ENCODE measurements at regions not wholly inside any gene's neighbourhood (a gene's known extent, or its start where the extent isn't known, plus 50 kb on each side); places are given as distances from the start of the nearest gene placed in this dataset.
"Not testable (repeated sequence)": the region's sequence is repeated elsewhere in the genome, so short reads cannot be mapped to it uniquely, and the experiment has no call there.

GRCh38 chr3:11713171-11713570, 69.5 kb upstream of the VGLL4 start:
- DNase-seq, result no peak

- no peak for DNase-seq
Observed at GRCh38 chr3:11712646-11713045, 68.9 kb upstream of the VGLL4 start.

GRCh38 chr3:11711876-11712275, 68.2 kb upstream of the VGLL4 start:
- DNase-seq, result no peak

GRCh38 chr3:11709782-11710181, 66.1 kb upstream of the VGLL4 start:
- no peak for DNase-seq

- not testable (repeated sequence) for DNase-seq
Observed at GRCh38 chr3:11707084-11707483, 63.4 kb upstream of the VGLL4 start.

GRCh38 chr3:11706604-11707003, 62.9 kb upstream of the VGLL4 start:
- DNase-seq, result no peak

- no peak for DNase-seq
Observed at GRCh38 chr3:11705049-11705448, 61.3 kb upstream of the VGLL4 start.

- no peak for DNase-seq
Observed at GRCh38 chr3:11703146-11703545, 59.4 kb upstream of the VGLL4 start.

GRCh38 chr3:11699083-11699427, 55.3 kb upstream of the VGLL4 start:
- DNase-seq, result no peak

- no peak for DNase-seq
Observed at GRCh38 chr3:11698326-11699082, 54.8 kb upstream of the VGLL4 start.

- no peak for DNase-seq
Observed at GRCh38 chr3:11697701-11698100, 54.0 kb upstream of the VGLL4 start.

GRCh38 chr3:11696054-11696453, 52.3 kb upstream of the VGLL4 start:
- no peak for DNase-seq

Measured in right lung (tissue), 2 donors.